GM19035 (cell line): ENCODE measurements at regions not wholly inside any gene's neighbourhood (a gene's known extent, or its start where the extent isn't known, plus 50 kb on each side); places are given as distances from the start of the nearest gene placed in this dataset.

Experiments used
- ATAC-seq: cut with Tn5 transposase; IDR thresholded peaks from one replicate; pipeline ENCODE4 v1.9.1; 2021; ENCODE audit not compliant: unreplicated experiment

- no peak for ATAC-seq
Observed at GRCh38 chr6:82720992-82721391, 344.6 kb downstream of the UBE3D start.

DNA sequence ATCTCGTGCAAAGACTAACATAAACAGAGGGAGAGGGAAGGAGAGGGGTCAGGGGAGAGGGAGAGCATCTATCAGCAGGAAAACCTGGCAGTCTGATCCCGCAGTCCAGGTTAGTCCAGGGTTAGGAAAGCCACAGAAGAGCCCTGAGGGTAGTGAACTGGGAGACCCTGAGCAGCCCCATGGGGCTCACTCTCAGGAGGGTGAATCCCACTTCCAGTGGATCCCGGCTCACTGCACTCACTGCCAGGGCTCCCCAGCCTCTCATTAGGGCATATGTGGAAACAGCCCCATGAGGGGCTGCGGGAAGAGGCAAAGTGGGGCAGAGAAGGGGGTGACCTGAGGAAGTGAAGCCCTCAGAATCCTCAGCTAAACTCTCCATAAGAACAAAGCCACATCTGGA, 329.9 kb downstream of the UBE3D start:
- no peak for ATAC-seq

DNA sequence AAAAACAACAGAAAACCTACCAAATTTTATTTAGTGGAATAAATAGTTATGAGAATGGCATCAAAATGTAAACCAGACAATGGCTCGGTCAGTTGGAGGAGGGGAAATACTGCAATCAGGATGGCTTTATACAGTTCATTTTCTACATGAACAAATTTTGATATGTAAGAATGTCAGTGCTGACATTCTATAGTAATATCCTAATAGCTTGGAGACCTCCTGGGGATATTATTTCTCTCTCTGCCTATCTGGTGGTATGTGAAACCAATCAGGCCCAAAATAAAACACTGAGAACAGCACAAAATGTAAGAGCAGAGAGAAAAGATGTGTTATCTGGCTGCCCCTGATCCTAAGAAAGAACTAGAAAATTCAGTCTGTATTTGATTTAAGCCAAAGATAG, 327.7 kb downstream of the UBE3D start:
- ATAC-seq: no peak

DNA sequence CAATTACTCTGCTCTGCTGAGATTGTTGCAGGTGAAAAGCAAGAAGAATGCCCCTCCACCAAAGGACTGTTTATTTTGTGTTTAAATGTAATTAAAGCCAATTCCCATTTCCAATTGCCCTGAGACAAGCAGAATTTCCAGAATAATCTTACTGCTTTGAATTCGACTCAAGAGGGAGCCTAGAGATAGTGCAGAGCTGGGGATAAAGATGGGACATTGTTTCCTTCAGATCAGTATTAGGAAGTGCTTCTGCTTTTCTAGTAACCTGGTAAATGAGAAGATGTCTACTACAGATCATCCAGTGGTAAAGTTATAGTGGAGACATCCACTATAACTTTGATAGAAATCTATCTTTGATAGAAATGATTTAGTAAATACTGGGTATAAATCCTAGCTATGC, 326.9 kb downstream of the UBE3D start:
- no peak for ATAC-seq

GRCh38 chr6:82739303-82739702, 326.3 kb downstream of the UBE3D start:
- no peak for ATAC-seq

- ATAC-seq: no peak
Observed at GRCh38 chr6:82740072-82740471, 325.6 kb downstream of the UBE3D start.

GRCh38 chr6:82741325-82741995, 324.2 kb downstream of the UBE3D start:
- ATAC-seq: no peak

DNA sequence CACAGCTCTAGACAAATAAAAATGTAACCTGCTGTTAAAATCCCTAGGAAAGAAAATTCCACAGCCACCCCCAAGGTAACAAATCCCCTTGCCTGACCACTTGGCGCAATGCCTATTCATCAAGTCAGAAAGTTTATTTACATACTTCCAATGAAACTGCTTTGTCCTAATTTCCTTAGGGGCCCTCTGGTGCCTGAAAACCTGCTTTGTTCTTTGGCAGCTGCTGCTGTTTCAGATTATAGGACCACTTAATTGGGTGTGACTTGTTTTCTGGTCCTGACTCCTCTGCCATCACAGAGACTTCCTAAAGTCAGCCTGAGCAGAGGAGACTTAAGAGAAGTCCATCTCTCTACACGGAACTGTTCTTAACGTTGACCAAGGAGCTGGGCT, 323.6 kb downstream of the UBE3D start:
- ATAC-seq: no peak

- no peak for ATAC-seq
Observed at GRCh38 chr6:82744286-82745015, 321.2 kb downstream of the UBE3D start.

DNA sequence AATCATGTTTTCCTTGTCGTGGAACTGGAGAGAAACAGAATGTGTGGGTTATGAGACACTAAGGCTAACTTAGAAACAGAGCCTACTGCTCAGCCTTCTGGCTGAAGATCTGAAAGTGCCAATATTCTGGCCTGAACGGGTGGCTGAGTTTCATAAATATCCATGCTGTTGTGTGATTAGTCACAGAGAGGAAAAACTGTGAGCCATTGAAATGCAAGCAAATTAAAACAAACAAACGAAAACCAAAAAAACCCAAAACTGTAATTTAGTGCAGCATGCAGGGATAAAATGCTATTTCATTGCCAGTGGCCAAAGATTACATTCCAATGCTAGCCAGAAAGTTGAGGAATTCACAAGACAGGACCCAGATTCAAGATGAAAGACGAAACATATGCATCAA, 315.1 kb downstream of the UBE3D start:
- no peak for ATAC-seq

DNA sequence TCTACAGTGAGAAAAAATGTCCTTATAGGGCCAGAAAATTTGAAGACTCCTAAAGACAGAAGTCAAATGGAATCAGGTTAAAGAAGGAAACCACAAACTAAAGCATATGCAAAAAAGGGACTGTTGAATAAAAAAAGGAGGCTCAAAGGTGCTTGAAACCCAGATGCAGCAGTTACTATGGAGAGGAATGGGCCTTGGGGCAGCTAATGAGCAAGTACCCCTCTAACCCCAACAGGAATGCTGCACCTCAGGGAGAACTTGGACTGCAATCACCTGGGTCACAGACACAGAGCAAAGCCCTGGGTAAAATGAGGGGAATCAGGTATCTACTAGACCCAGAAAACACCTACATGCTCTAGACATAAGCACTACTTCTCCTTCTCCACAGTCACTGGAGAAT, 313.9 kb downstream of the UBE3D start:
- no peak for ATAC-seq

DNA sequence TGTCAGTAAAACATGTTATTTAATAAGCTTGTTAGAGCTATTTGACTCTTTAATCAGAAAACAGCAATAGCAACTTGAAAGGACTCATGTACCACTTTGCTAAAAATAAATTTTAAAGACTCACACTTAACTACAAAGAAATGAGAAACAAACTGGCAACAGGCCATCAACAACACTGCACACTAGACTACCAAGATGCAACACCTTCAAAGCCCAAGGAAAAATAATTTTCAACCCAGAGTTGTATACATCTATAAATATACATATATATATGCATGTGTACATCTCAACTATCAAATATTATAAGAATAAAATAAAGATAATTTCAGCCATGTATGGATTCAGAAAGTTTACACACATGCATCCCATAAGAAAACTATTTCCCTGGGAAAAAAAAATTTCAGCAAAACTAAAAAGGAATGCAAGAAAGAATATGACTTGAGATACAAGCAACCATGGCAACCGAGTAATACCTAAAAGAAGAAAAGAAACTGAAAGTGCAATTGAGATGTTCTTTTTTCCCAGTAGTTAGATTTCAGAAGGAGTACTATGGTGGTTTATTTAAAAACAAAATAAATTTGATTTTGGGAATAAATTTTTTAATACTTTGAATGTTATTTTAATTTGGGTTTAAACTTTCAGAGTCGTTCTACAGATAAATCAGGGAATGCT, 303.8 kb downstream of the UBE3D start:
- peak; percentile 59 for ATAC-seq

- ATAC-seq: no peak
Observed at GRCh38 chr6:82766476-82766875, 299.2 kb downstream of the UBE3D start.

DNA sequence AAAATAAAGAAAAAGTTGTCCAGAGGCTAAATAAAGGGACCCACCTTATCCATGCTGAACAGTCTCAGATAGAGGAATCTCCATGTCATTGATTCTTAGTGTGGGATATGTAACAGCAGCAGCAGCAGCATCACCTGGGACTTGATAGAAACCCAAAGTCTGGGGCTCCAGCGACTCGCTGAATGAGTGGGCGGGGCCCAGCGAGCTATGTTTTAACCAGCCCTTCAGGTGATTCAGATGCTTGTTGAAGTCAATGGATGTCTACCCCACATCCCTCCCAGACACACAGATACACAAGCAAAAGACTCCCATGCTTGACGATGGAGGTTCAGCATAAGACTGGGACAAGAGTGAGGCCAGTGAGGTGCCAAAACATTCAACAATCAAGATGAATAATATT, 298.6 kb downstream of the UBE3D start:
- no peak for ATAC-seq

DNA sequence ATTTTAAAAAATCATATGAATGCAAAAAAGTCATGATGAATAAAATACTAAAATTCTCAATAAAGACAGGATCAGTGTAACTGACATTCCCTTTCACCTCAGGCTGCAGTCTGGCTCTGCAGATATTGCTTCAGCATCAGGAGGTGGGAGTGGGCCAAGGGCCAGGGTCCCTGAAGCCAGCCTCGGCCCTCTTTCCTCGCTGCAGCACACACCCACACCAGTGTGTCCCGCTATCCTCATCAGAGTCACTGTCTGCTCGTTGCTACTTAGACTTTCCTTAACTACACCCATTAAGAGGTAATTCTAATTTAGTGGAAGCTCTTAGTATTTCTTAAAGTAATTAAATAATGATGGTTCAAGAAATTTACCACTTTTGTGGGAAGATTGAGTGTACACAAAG, 298.2 kb downstream of the UBE3D start:
- no peak for ATAC-seq

GRCh38 chr6:82772851-82773717, 292.6 kb downstream of the UBE3D start:
- no peak for ATAC-seq

DNA sequence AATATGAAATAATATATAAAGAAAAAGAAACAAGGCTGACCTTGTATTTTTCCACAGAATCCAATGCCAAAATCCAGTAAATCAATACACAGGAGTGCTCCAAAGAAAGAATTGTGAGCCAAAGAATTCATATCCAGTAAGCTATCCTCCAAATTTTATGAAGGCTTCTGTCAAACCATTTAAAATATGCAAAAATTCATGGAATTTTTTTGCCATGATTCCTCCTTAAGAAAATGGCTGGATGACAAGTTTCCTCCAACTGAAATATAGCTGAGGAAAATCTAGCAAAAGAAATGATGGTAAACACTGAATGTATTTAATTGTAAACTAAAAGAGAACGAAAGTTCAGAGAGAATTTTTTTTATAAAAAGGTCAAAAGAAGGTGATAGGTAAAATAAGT, 290.3 kb downstream of the UBE3D start:
- ATAC-seq: no peak

DNA sequence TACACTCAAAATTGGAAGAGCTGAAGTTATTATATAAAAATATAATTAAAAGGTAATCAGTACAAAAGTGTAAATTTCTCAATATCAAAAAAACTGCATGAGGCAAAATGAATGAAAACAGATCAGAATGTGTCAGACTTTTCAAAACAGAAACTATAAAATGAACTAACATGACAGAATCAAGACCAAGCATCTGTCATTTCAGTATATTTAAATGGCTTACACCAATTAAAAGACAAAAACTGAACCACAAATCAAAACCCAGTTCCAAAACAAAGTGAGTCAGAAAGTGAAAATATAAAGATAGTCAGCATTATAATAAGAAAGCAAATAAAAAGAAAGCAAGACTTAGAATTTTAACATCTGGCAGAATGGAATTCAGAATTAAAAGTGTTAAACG, 289.7 kb downstream of the UBE3D start:
- ATAC-seq: no peak

DNA sequence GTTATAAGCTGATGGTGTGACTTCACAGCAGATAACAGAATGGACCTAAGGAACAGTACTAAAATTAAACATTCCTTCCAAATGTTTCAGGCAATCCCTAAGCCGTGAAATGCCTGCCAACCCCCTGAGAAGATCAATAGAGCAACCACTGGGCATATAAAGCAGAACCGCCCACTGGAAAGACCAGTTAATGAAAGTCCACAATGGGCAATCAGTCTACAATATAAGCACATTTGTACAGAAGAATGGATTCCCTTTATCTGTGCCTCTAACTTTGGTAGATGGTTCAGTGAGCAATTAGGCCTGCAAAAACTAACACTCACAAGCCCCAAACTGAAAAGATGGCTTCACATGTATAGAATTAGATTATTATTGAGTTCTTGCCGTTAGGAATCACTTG, 286.6 kb downstream of the UBE3D start:
- no peak for ATAC-seq

- no peak for ATAC-seq
Observed at GRCh38 chr6:82780334-82780733, 285.3 kb downstream of the UBE3D start.

DNA sequence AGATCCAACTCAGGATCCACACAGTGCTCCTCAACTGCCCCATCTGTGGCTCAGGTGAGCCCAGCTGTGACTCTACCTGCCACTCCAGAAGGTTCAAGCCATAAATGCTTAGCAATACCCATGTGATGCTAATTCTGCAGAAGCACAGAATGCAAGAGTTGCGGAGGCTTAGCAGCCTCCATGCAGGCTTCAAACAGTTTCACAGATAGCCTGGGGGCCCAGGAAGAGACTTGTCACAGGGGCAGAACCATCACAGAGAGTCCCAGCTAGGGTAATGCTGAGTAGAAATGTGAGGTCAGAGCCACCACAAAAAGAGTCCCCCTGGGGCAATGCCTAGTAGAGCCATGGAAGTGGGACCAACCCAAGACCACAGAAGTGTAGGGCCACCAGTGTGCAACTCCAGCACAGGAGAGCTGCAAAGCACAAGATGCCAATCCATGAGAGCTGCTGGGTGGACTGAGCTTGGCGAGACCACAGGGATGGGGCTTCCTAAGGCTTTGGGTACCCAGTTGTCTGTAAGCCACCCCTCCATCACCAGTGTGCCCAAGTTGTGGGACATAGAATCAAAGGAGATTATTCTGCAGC, 283.9 kb downstream of the UBE3D start:
- no peak for ATAC-seq
